ENCODE measurements at regions not wholly inside any gene's neighbourhood (a gene's known extent, or its start where the extent isn't known, plus 50 kb on each side); places are given as distances from the start of the nearest gene placed in this dataset.

- CTCF ChIA-PET = interaction anchor here (0.7 to 1.3 kb wide), 4 partner anchors 10 to 90 kb away, joined by 3 read pairs; no protein-coding TSS in a partner anchor
These were observed 54.0 kb upstream of the COL5A2 start for GRCh38 chr2:189233527-189233926.

More at GRCh38 chr2:189233527-189233926, 54.0 kb upstream of the COL5A2 start:
- ATAC-seq (no peak), DNase-seq (ENCODE audit: low read depth, low spot score) (no peak), FAIRE-seq (no peak)
- H3K36me3 ChIP-seq (ENCODE audit: control insufficient read depth in 2 of 2, insufficient read depth in 2 of 2, low read length in 1 of 2) = no peaks in the 10 kb centered on the region
- no peaks in the 10 kb centered on the region for H3K9me3 ChIP-seq (replicated peaks; ENCODE audit: control insufficient read depth, insufficient read depth, low read length)
- POLR2A ChIA-PET = no interaction called here
- no peaks in the 10 kb centered on the region for H3K4me1 ChIP-seq (ENCODE audit: control insufficient read depth, insufficient read depth, low read length)
- TF ChIP-seq ZNF592 (IDR thresholded peaks at IDR 0.05) (no peak), ZBTB33 (IDR thresholded peaks at IDR 0.05) (no peak), NR2C2 (IDR thresholded peaks at IDR 0.05; ENCODE audit: borderline replicate concordance, control insufficient read depth, insufficient read length, low read depth) (no peak), PAX8 (IDR thresholded peaks at IDR 0.05) (no peak), MAX (IDR thresholded peaks at IDR 0.05; ENCODE audit: low read depth, low read length) (no peak), POU2F2 (IDR thresholded peaks at IDR 0.05; ENCODE audit: borderline replicate concordance, low read depth, low read length) (no peak), SMAD5 (IDR thresholded peaks at IDR 0.05; ENCODE audit: low read depth) (no peak), E4F1 (IDR thresholded peaks at IDR 0.05; ENCODE audit: borderline replicate concordance, partially characterized antibody) (no peak), TCF7 (IDR thresholded peaks at IDR 0.05; ENCODE audit: borderline replicate concordance) (no peak), TAF1 (IDR thresholded peaks at IDR 0.05; ENCODE audit: borderline replicate concordance, low read depth, low read length) (no peak), NFIC (IDR thresholded peaks at IDR 0.05; ENCODE audit: low read depth, low read length) (no peak)
- no peak overlapping the region for H3K27ac ChIP-seq (ENCODE audit: control insufficient read depth, insufficient read depth)
- no TSS peak for BruUV-seq (replicated peaks)
- RAD21 ChIA-PET (ENCODE audit: unreplicated experiment) = interaction anchor here (1.3 to 1.4 kb wide), 2 partner anchors 23 to 138 kb away, joined by 4 to 5 read pairs; no protein-coding TSS in a partner anchor
- no peaks in the 10 kb centered on the region for H4K20me1 ChIP-seq (ENCODE audit: control insufficient read depth, insufficient read depth)
- SMC1A ChIA-PET (ENCODE audit: uncharacterized antibody, unreplicated experiment) = interaction anchor here (1.0 to 2.7 kb wide), 8 partner anchors 8 to 121 kb away, joined by 3 to 7 read pairs (median 4); no protein-coding TSS in a partner anchor
- intact Hi-C loops (cut with micrococcal nuclease; ENCODE audit: unreplicated experiment) (no loop called here), in situ Hi-C loops (cut with MboI) (no loop called here)
- 26% methylated on average over 2 of the region's 2 CpGs for WGBS (ENCODE audit: insufficient coverage, insufficient replicate concordance, low lambda C conversion rate, missing lambda C conversion rate)
- H3K4me2 ChIP-seq (ENCODE audit: control insufficient read depth, insufficient read depth) = no peak overlapping the region
- no peak overlapping the region for H3K9ac ChIP-seq (ENCODE audit: control insufficient read depth, insufficient read depth, low read length)
- no peaks in the 10 kb centered on the region for H3K79me2 ChIP-seq (ENCODE audit: control insufficient read depth, insufficient read depth, low read length)
- no peaks in the 10 kb centered on the region for H3K27me3 ChIP-seq (replicated peaks in 1 of 2; ENCODE audit: control insufficient read depth in 2 of 2, insufficient read depth in 2 of 2, low read length in 1 of 2)
- H2AFZ ChIP-seq (ENCODE audit: control insufficient read depth, low read depth, low read length) = no peak overlapping the region; the same call in 1 of the 2 replicates
- H3K4me3 ChIP-seq = no peak overlapping the region

Data from GM12878 (cell line).